ENCODE measurements at regions not wholly inside any gene's neighbourhood (a gene's known extent, or its start where the extent isn't known, plus 50 kb on each side); places are given as distances from the start of the nearest gene placed in this dataset.

DNA sequence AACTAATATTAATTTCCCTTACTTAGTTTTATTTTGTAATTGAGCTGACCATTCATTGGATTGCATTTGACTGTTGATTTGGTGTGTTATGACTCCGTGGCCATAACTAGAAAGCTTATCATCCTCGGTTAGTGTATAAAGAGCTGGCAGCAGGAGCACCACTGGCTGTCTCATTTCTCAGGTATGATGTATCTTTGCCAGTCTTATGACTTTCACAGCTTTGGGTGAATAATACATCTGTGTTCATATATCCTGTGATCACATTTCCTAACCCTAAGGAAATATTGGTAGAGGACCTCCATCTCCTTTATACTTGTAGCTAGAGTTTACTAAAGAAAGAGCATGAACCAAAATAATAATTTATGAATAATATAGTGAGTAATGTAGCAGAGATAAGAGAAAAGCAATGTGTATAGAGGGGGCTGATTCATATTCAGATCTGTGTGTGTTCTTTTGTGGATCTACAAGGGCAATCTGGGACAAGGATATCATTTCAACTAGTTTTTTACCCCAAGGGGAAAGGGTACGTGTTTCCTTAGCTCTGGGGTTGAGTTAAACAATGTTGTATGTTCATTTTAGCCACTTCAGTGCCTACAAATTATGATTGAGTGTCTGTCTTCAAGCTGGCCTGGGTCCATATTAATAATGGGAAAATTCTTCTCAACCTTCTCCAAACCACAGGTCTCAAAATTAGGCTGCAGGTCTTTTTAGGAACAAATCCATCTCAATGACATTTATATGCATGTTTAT is 901.7 kb downstream of the NTRK3 start:
- peak; percentile 87 for DNase-seq (ENCODE audit: low read depth)

- DNase-seq (ENCODE audit: low read depth): peak; percentile 41
Observed at GRCh38 chr15:87349181-87349580, 907.4 kb downstream of the NTRK3 start.

DNA sequence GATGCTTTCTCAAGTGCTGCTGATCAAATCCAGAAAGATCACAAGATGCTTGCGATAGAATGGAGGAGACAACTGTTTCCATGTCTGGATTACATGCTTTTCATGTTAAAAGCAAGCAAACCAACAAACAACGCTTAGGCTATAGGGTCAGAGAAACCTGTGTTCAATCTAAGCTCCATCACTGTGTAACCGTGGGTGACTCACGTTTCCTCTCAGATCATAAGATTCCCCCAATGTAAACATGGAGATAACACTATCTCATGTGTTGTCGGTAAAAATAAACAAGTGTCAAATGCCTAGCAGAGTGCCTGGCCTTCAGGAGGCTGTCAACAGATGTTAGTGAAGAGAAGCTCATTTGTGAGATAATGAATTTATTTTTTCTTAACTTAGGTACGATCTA is 907.8 kb downstream of the NTRK3 start:
- peak; percentile 92 for DNase-seq (ENCODE audit: low read depth)

GRCh38 chr15:87347806-87348515 is 908.6 kb downstream of the NTRK3 start:
- peak; percentile 41 for DNase-seq (ENCODE audit: low read depth)

DNA sequence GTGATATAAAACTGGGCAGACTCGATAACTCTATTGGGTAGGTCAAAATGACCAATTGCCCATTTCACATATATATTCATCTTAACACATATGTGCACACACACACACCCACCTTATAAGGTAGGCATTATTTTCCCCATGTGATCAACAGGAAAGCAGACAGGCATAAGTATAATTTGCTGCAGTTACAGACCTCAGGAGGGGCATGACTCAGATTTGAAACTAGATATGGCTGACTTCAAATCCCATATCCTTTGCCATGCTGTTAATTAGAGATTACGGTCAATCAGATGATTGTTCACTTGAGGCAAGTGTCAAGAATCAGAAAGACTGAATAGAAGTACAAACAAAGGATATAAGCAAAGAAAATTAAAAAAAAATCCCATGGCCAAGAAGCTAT is 910.6 kb downstream of the NTRK3 start:
- no peak for DNase-seq (ENCODE audit: low read depth)

- DNase-seq (ENCODE audit: low read depth): no peak
Observed at GRCh38 chr15:87343966-87344365, 912.6 kb downstream of the NTRK3 start.

- no peak for DNase-seq (ENCODE audit: low read depth)
Observed at GRCh38 chr15:87340370-87340769, 916.2 kb downstream of the NTRK3 start.

- peak; percentile 22 for DNase-seq (ENCODE audit: low read depth)
Observed at GRCh38 chr15:87326269-87326668, 930.3 kb downstream of the NTRK3 start.

GRCh38 chr15:87322870-87323269 is 933.7 kb downstream of the NTRK3 start:
- DNase-seq (ENCODE audit: low read depth): no peak

DNA sequence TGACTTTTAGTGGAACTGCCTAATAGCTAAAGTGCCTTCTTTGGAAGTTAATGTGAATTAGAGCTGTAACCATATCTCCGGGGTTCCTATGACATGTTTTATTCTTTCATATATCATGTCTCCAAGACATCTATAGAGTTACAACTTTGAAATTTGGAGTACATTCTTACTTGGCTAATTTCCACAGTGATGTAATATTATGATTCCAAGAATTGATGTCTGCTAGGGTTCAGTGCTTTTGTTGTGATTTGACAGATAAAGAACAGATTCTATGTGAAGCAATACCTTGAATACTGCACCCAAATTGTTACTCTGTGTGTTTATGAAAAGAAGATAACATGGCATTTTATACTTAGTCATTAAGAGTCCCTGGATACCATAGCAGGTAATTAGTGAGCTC is 934.3 kb downstream of the NTRK3 start:
- peak; percentile 27 for DNase-seq (ENCODE audit: low read depth)

GRCh38 chr15:87317900-87318299 is 938.6 kb downstream of the NTRK3 start:
- no peak for DNase-seq (ENCODE audit: low read depth)

DNA sequence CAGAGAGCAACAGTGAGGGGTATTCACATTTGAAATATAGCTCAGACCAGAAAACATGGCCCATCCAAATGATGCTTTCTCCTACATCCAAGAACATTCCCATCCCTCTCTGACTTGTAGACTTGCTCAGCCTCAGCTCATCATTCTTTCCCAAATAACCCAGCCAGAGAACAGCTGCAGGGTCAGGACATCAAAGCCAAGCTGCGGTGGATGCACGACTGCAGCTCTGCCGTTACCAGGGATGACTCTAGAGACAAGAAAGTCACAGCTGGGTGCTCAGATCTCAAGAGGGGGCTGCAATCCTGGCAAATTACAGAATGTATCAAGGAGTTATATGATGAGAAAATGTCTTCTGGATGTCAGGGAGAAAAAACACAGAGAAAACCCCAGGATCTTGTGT is 944.3 kb downstream of the NTRK3 start:
- no peak for DNase-seq (ENCODE audit: low read depth)

DNA sequence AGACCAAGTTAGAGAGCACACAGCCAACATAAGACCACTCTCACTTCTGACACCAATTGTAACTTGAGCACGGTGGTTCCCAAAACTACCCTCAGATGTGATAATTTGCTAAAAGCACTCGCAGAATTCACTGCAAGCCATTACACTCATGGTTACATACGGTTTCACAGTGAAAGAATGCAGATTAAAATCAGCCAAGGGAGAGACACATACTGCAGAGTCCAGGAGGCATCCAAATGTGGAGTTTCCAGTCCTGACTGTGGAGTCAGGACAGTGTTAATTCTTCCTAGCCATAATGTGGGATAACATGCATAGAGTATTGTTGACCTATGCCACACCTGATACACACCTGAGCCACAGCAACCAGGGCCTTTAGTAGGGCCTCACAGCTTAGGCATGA is 956.4 kb downstream of the NTRK3 start:
- no peak for DNase-seq (ENCODE audit: low read depth)

GRCh38 chr15:87294854-87295253 is 961.7 kb downstream of the NTRK3 start:
- no peak for DNase-seq (ENCODE audit: low read depth)

DNA sequence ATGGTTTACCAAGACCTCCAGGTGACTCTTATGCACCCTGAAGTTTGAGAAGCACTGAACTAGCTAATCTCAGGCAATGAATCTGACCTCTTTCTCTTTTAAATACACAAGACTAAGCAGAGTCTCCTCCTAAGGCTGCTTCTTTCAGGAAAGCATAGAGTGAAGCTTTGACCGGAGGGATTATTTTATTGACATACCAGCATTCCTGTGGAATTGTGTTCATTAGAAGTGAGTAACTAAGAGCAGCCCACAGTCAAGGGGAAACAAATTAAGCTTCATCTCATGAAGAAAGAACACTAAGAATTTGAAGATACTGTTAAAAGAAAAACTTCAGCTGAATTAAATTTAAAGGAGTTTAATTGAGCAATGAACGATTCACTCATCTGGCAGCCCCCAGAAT is 963.5 kb downstream of the NTRK3 start:
- DNase-seq (ENCODE audit: low read depth): peak; percentile 31

GRCh38 chr15:87287156-87287555 is 969.4 kb downstream of the NTRK3 start:
- peak; percentile 94 for DNase-seq (ENCODE audit: low read depth)

GRCh38 chr15:87269566-87269965 is 987.0 kb downstream of the NTRK3 start:
- no peak for DNase-seq (ENCODE audit: low read depth)

DNA sequence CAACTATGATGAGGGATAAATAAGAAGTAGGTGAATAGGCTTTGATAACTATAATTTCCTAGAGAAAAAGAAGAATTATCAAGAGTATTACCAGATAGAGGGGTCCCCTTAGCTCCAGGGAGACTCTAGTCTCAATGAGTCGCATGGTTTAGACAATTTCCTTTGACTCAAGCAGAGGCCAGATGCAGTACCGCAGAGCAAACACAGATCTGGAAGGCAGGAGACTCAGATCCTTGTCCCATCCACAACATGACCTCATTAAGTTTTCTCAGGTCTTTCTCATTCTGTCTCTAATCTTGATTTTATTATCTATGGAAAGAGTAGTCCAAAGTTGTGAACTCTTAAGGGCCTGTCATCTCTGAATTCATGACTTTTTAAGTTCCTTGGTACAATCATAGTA is 987.9 kb downstream of the NTRK3 start:
- DNase-seq (ENCODE audit: low read depth): peak; percentile 45

GRCh38 chr15:87267798-87268197 is 988.7 kb downstream of the NTRK3 start:
- DNase-seq (ENCODE audit: low read depth): peak; percentile 98

- no peak for DNase-seq (ENCODE audit: low read depth)
Observed at GRCh38 chr15:87263871-87264270, 992.7 kb downstream of the NTRK3 start.

- no peak for DNase-seq (ENCODE audit: low read depth)
Observed at GRCh38 chr15:87263296-87263695, 993.2 kb downstream of the NTRK3 start.

- DNase-seq (ENCODE audit: low read depth): peak; percentile 31
Observed at GRCh38 chr15:87245592-87245991, 1010.9 kb downstream of the NTRK3 start.

- DNase-seq (ENCODE audit: low read depth): no peak
Observed at GRCh38 chr15:87243474-87243873, 1013.1 kb downstream of the NTRK3 start.

Measured in amniotic epithelial cell (primary cell).